H9 (cell line): ENCODE measurements at regions not wholly inside any gene's neighbourhood (a gene's known extent, or its start where the extent isn't known, plus 50 kb on each side); places are given as distances from the start of the nearest gene placed in this dataset.

Experiments used
- DNase-seq: peaks from one replicate; pipeline ENCODE4 v3.0.0-alpha.2; 2017
- H2AFZ ChIP-seq: one replicate; pipeline ENCODE4 v1.6.1; 2013; ENCODE audit warnings: mild to moderate bottlenecking, low read length, control low read depth, moderate library complexity
- H2AK5ac ChIP-seq: 2 replicates; pipeline ENCODE4 v1.6.1; 2013; ENCODE audit warnings: low read length, control low read depth, mixed read lengths; ENCODE audit not compliant: insufficient read length
- H2BK120ac ChIP-seq: one replicate; pipeline ENCODE4 v1.6.1; 2013; ENCODE audit warnings: low read depth, mild to moderate bottlenecking, low read length, control low read depth, inconsistent platforms; ENCODE audit not compliant: poor library complexity, severe bottlenecking
- H2BK12ac ChIP-seq: 2 replicates; pipeline ENCODE4 v1.6.1; 2013; ENCODE audit warnings: low read length, control low read depth, mixed read lengths, low read depth; ENCODE audit not compliant: insufficient read length
- H2BK15ac ChIP-seq: 2 replicates; pipeline ENCODE4 v1.6.1; 2013; ENCODE audit warnings: low read depth, low read length, control low read depth
- H2BK20ac ChIP-seq: one replicate; pipeline ENCODE4 v1.6.1; 2013; ENCODE audit warnings: low read depth, mild to moderate bottlenecking, low read length, control low read depth, inconsistent platforms; ENCODE audit not compliant: poor library complexity, severe bottlenecking
- H2BK5ac ChIP-seq: 2 replicates; pipeline ENCODE4 v1.6.1; 2013; ENCODE audit warnings: low read length, control low read depth, mixed read lengths; ENCODE audit not compliant: insufficient read length
- H3K14ac ChIP-seq: 2 replicates; pipeline ENCODE4 v1.6.1; 2013; ENCODE audit warnings: low read length, control low read depth; ENCODE audit not compliant: insufficient read depth
- H3K18ac ChIP-seq: 2 replicates; pipeline ENCODE4 v1.6.1; 2013; ENCODE audit warnings: low read depth, mild to moderate bottlenecking, mixed read lengths, low read length, control low read depth; ENCODE audit not compliant: insufficient read length
- H3K23ac ChIP-seq: 2 replicates; pipeline ENCODE4 v1.6.1; 2013; ENCODE audit warnings: low read length, control low read depth, mixed read lengths, low read depth; ENCODE audit not compliant: insufficient read length
- H3K23me2 ChIP-seq: 2 replicates; pipeline ENCODE4 v1.6.1; 2013; ENCODE audit warnings: low read depth, mild to moderate bottlenecking, mixed read lengths, low read length, control low read depth; ENCODE audit not compliant: insufficient read length, poor library complexity, severe bottlenecking
- H3K27ac ChIP-seq: 2 replicates; pipeline ENCODE4 v1.5.1; 2013; ENCODE audit warnings: low read length, control low read depth, mixed read lengths, low read depth; ENCODE audit not compliant: insufficient read length
- H3K27me3 ChIP-seq: 2 replicates; pipeline ENCODE4 v1.6.1; 2013; ENCODE audit warnings: low read length, control low read depth, inconsistent platforms; ENCODE audit not compliant: insufficient read depth
- H3K4ac ChIP-seq: 2 replicates; pipeline ENCODE4 v1.6.1; 2013; ENCODE audit warnings: low read depth, mild to moderate bottlenecking, control low read depth, inconsistent platforms, low read length, moderate library complexity
- H3K4me1 ChIP-seq: 2 replicates; pipeline ENCODE4 v1.6.1; 2013; ENCODE audit warnings: low read length, control low read depth, inconsistent platforms; ENCODE audit not compliant: insufficient read depth
- H3K4me2 ChIP-seq: 2 replicates; pipeline ENCODE4 v1.6.1; 2013; ENCODE audit warnings: low read length, control low read depth, mixed read lengths; ENCODE audit not compliant: insufficient read length, insufficient read depth
- H3K56ac ChIP-seq: 2 replicates; pipeline ENCODE4 v1.6.1; 2013; ENCODE audit warnings: low read depth, mild to moderate bottlenecking, mixed read lengths, low read length, control low read depth; ENCODE audit not compliant: insufficient read length
- H3K79me1 ChIP-seq: 2 replicates; pipeline ENCODE4 v1.6.1; 2013; ENCODE audit warnings: low read depth, mild to moderate bottlenecking, moderate library complexity, low read length, control low read depth, inconsistent platforms; ENCODE audit not compliant: insufficient read depth, poor library complexity, severe bottlenecking
- H3K79me2 ChIP-seq: 2 replicates; pipeline ENCODE4 v1.6.1; 2013; ENCODE audit warnings: low read length, control low read depth, inconsistent platforms; ENCODE audit not compliant: insufficient read depth
- H3K9ac ChIP-seq: 2 replicates; pipeline ENCODE4 v1.6.1; 2013; ENCODE audit warnings: low read length, control low read depth, mixed read lengths; ENCODE audit not compliant: insufficient read length; ENCODE audit errors: extremely low read depth
- H3K9me3 ChIP-seq: one replicate; pipeline ENCODE4 v1.6.1; 2013; ENCODE audit warnings: low read depth, low read length, inconsistent platforms; ENCODE audit not compliant: control insufficient read depth
- H3T11ph ChIP-seq: one replicate; pipeline ENCODE4 v1.6.1; 2013; ENCODE audit warnings: mild to moderate bottlenecking, low read length, control low read depth, inconsistent platforms
- H4K20me1 ChIP-seq: one replicate; pipeline ENCODE4 v1.6.1; 2013; ENCODE audit not compliant: control insufficient read depth, insufficient read length, insufficient read depth
- H4K5ac ChIP-seq: 2 replicates; pipeline ENCODE4 v1.6.1; 2013; ENCODE audit warnings: low read depth, mild to moderate bottlenecking, mixed read lengths, low read length, control low read depth; ENCODE audit not compliant: insufficient read length
- H4K8ac ChIP-seq: replicated peaks from 2 replicates; pipeline ENCODE4 v1.6.1; 2013; ENCODE audit warnings: low read length, control low read depth, mixed read lengths, low read depth; ENCODE audit not compliant: insufficient read length
- H4K91ac ChIP-seq: 2 replicates; pipeline ENCODE4 v1.6.1; 2013; ENCODE audit warnings: low read depth, mild to moderate bottlenecking, moderate library complexity, mixed read lengths, low read length, control low read depth; ENCODE audit not compliant: insufficient read length
- H3K27ac Mint-ChIP-seq, 3 experiments: 2 replicates in 2 of 3; 3 replicates in 1 of 3; pipeline ENCODE4 v1.8.0; 2020 to 2021; ENCODE audit warnings: mixed read lengths in 3 of 3, mild to moderate bottlenecking in 1 of 3, moderate library complexity in 1 of 3
- H3K27me3 Mint-ChIP-seq: 2 replicates; pipeline ENCODE4 v1.8.0; 2021; ENCODE audit warnings: low read depth, mild to moderate bottlenecking, moderate library complexity, mixed read lengths
- H3K36me3 Mint-ChIP-seq, 3 experiments: 2 replicates in 2 of 3; 3 replicates in 1 of 3; pipeline ENCODE4 v1.8.0; 2020 to 2021; ENCODE audit warnings: low read depth in 3 of 3, mixed read lengths in 3 of 3; ENCODE audit not compliant: insufficient read depth in 1 of 3
- H3K4me1 Mint-ChIP-seq, 2 experiments: 2 replicates each; pipeline ENCODE4 v1.8.0; 2020; ENCODE audit warnings: mixed read lengths in 2 of 2
- H3K4me3 Mint-ChIP-seq, 2 experiments: 2 replicates in 1 of 2; 3 replicates in 1 of 2; pipeline ENCODE4 v1.8.0; 2020 to 2021; ENCODE audit warnings: mild to moderate bottlenecking in 2 of 2, mixed read lengths in 2 of 2, moderate library complexity in 1 of 2
- H3K9me3 Mint-ChIP-seq, 2 experiments: 2 replicates in 1 of 2; 3 replicates in 1 of 2; pipeline ENCODE4 v1.8.0; 2020; ENCODE audit warnings: mild to moderate bottlenecking in 2 of 2, mixed read lengths in 2 of 2, moderate library complexity in 1 of 2
- WGBS: extraction: QIAGEN DNeasy Blood & Tissue Kit; methylation state at CpG from one replicate; pipeline ENCODE4 v1.1.7; 2013; ENCODE audit warnings: missing lambda C conversion rate, low lambda C conversion rate, mixed read lengths; ENCODE audit not compliant: insufficient read length; ENCODE audit errors: extremely low coverage; 5-methylcytosine and 5-hydroxymethylcytosine counted together
- TF ChIP-seq, protein P1 (sequence below): fragments of 200-600 bp; sonication (generic); conservative IDR thresholded peaks from 3 replicates; pipeline ENCODE4 v1.8.0; 2021; ENCODE audit warnings: antibody characterized with exemption, mild to moderate bottlenecking

DNA sequence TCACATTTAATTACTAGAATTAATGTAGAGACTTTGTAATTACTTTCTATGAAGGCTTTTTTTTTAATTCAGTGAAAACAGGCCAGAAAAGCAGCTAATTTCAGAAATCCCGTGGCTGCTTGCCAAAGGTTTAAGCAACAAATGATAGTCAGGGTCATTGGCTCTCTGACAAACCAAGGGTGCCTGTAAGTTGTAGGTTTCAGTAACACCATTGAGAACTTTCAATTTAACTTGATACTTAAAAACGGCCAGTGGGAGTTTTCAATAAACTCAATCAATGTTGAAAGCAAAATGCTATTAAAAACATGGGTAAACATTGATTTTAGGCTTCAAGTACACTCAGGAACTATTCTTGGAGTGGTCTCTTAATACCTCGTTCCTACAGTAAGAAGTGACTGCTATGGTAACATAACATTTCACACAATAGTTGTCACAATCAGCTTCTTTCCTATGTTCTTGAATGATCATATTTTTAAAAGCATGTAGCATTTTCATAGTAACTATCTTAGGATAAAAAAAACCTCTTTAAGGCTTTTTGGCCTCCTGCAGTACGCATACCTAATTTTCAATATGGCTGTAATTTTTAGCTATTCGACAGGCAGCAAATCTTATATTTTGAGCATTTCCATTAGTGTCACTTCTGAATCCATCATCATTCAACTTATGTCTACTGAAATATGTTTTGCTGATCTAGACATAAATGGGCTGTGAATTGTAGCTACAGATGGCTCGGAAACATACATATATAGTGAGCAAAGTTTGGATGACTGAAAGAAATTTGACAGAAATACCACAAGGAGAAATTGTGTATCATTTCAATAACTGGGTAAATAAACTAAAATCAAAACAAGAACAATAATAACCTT is 592.1 kb upstream of the GBE1 start:
- no peaks in the 10 kb centered on the region for H3K27me3 Mint-ChIP-seq
- no peaks in the 10 kb centered on the region for H3K23me2 ChIP-seq
- H4K20me1 ChIP-seq = no peaks in the 10 kb centered on the region
- H4K5ac ChIP-seq = no peak overlapping the region
- no peak overlapping the region for H2BK20ac ChIP-seq
- H2AFZ ChIP-seq = no peak overlapping the region
- no peak overlapping the region for H3T11ph ChIP-seq
- WGBS = no CpG with 5 or more reads among the region's 6 CpGs
- no peaks in the 10 kb centered on the region for H3K79me1 ChIP-seq
- no peak overlapping the region for H4K91ac ChIP-seq
- H2BK12ac ChIP-seq = no peak overlapping the region
- no peak overlapping the region for H3K4me3 Mint-ChIP-seq
- no peak for DNase-seq
- no peak overlapping the region for H3K23ac ChIP-seq
- no peak overlapping the region for H3K4me2 ChIP-seq
- H2BK5ac ChIP-seq = no peak overlapping the region
- H2BK15ac ChIP-seq = no peak overlapping the region
- H3K4me1 Mint-ChIP-seq = peaks cover 33 to 35% of the 10 kb centered on the region in 2 experiments
- H3K18ac ChIP-seq = no peak overlapping the region
- H3K27ac ChIP-seq = no peak overlapping the region
- no peak overlapping the region for H2BK120ac ChIP-seq
- no peak overlapping the region for H3K56ac ChIP-seq
- H3K9ac ChIP-seq = no peak overlapping the region
- peaks cover 0 to 9% (median 0%) of the 10 kb centered on the region in 3 experiments; a peak in 3 of 7 replicates for H3K36me3 Mint-ChIP-seq
- no peaks in the 10 kb centered on the region; a peak in 1 of 5 replicates for H3K9me3 Mint-ChIP-seq
- no peak overlapping the region for H4K8ac ChIP-seq
- H3K27me3 ChIP-seq = no peaks in the 10 kb centered on the region
- H3K4me1 ChIP-seq = peaks cover 2% of the 10 kb centered on the region; the same call in 1 of the 2 replicates
- H3K27ac Mint-ChIP-seq = no peak overlapping the region; a peak in 1 of 7 replicates
- H3K9me3 ChIP-seq = no peaks in the 10 kb centered on the region
- H3K4ac ChIP-seq = no peak overlapping the region
- no peak overlapping the region for H3K14ac ChIP-seq
- H3K79me2 ChIP-seq = no peaks in the 10 kb centered on the region
- H2AK5ac ChIP-seq = no peak overlapping the region
- TF ChIP-seq, protein P1, sequence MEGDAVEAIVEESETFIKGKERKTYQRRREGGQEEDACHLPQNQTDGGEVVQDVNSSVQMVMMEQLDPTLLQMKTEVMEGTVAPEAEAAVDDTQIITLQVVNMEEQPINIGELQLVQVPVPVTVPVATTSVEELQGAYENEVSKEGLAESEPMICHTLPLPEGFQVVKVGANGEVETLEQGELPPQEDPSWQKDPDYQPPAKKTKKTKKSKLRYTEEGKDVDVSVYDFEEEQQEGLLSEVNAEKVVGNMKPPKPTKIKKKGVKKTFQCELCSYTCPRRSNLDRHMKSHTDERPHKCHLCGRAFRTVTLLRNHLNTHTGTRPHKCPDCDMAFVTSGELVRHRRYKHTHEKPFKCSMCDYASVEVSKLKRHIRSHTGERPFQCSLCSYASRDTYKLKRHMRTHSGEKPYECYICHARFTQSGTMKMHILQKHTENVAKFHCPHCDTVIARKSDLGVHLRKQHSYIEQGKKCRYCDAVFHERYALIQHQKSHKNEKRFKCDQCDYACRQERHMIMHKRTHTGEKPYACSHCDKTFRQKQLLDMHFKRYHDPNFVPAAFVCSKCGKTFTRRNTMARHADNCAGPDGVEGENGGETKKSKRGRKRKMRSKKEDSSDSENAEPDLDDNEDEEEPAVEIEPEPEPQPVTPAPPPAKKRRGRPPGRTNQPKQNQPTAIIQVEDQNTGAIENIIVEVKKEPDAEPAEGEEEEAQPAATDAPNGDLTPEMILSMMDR = no peak
